PFSK-1 (cell line): ENCODE measurements at regions not wholly inside any gene's neighbourhood (a gene's known extent, or its start where the extent isn't known, plus 50 kb on each side); places are given as distances from the start of the nearest gene placed in this dataset.

Experiments used
- FOXP2 ChIP-seq: optimal IDR thresholded peaks from 2 replicates; pipeline ENCODE3; 2011; ENCODE audit warnings: borderline replicate concordance, control low read depth, inconsistent platforms; ENCODE audit not compliant: insufficient read depth; ENCODE audit errors: extremely low read length, extremely low read depth
- POLR2AphosphoS5 ChIP-seq: IDR thresholded peaks from 2 replicates; pipeline ENCODE4 v1.6.1; 2012; ENCODE audit warnings: low read depth, mild to moderate bottlenecking, control low read depth, low read length, moderate library complexity
- SIN3A ChIP-seq: IDR thresholded peaks from 2 replicates; pipeline ENCODE4 v1.6.1; 2012; ENCODE audit warnings: mild to moderate bottlenecking, low read length, moderate library complexity, borderline replicate concordance; ENCODE audit not compliant: insufficient read depth
- TAF1 ChIP-seq: IDR thresholded peaks from 2 replicates; pipeline ENCODE4 v1.6.1; 2012; ENCODE audit warnings: low read length, control low read depth, borderline replicate concordance; ENCODE audit not compliant: insufficient read depth

DNA sequence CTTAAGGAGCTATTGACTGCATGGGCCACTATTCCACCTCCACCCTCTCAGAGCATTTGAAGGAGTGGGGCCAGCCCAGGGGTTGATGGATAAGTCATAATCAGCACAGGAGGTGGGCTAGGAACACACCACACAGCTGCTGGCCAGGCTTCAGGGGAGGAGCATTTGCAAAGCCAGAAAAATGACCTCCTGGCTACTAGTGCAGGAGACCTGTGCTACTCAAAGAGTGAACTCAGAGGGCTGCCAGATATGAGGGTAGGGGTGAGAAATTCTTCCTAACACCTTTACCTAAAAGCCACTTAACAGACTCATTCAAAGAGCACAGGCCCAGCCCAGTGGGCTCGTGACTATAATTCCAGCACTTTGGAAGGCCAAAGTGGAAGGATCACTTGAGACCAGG is 210.8 kb downstream of the TBXT start:
- TF ChIP-seq POLR2AphosphoS5 (no peak; the same call in 1 of the 2 replicates), SIN3A (no peak), TAF1 (no peak), FOXP2 (no peak)
